Osteoblast (primary cell): ENCODE measurements at regions not wholly inside any gene's neighbourhood (a gene's known extent, or its start where the extent isn't known, plus 50 kb on each side); places are given as distances from the start of the nearest gene placed in this dataset.

Source experiments
- DNase-seq: peaks from one replicate; pipeline ENCODE4 v3.0.0; 2011; ENCODE audit warnings: low spot score, mixed read lengths; ENCODE audit not compliant: insufficient read length; ENCODE audit errors: missing footprints
- H2AFZ ChIP-seq: 2 replicates; pipeline ENCODE4 v1.6.0; 2011; ENCODE audit warnings: mild to moderate bottlenecking, low read length
- H3K27ac ChIP-seq: 2 replicates; pipeline ENCODE4 v1.5.1; 2011; ENCODE audit warnings: mild to moderate bottlenecking, low read depth, low read length, moderate library complexity
- H3K27me3 ChIP-seq: 2 replicates; pipeline ENCODE4 v1.6.0; 2012; ENCODE audit warnings: mild to moderate bottlenecking, control low read depth, inconsistent platforms, low read length, moderate library complexity; ENCODE audit not compliant: insufficient read depth
- H3K36me3 ChIP-seq: 2 replicates; pipeline ENCODE4 v1.5.1; 2011; ENCODE audit warnings: mild to moderate bottlenecking, low read length, control low read depth, moderate library complexity; ENCODE audit not compliant: insufficient read depth
- H3K4me1 ChIP-seq: 2 replicates; pipeline ENCODE4 v1.5.1; 2011; ENCODE audit warnings: mild to moderate bottlenecking, low read length, control low read depth, moderate library complexity; ENCODE audit not compliant: insufficient read depth
- H3K4me2 ChIP-seq: 2 replicates; pipeline ENCODE4 v1.6.0; 2011; ENCODE audit warnings: mild to moderate bottlenecking, low read length; ENCODE audit not compliant: insufficient read depth
- H3K4me3 ChIP-seq: fragments of 200-600 bp; sonication (generic); 3 replicates; pipeline ENCODE4 v1.5.1; 2012; ENCODE audit warnings: mild to moderate bottlenecking, low read length, inconsistent platforms; ENCODE audit not compliant: insufficient read depth
- H3K79me2 ChIP-seq: 2 replicates; pipeline ENCODE4 v1.6.0; 2012; ENCODE audit warnings: mild to moderate bottlenecking, low read length, control low read depth, inconsistent platforms; ENCODE audit not compliant: insufficient read depth
- H3K9me3 ChIP-seq: 2 replicates; pipeline ENCODE4 v1.5.1; 2011; ENCODE audit warnings: low read depth, low read length, control low read depth
- H4K20me1 ChIP-seq: 2 replicates; pipeline ENCODE4 v1.6.0; 2012; ENCODE audit warnings: mild to moderate bottlenecking, low read length, control low read depth; ENCODE audit not compliant: insufficient read depth
- CTCF ChIP-seq: IDR thresholded peaks from 2 replicates; pipeline ENCODE4 v1.5.1; 2011; ENCODE audit warnings: mild to moderate bottlenecking, low read depth, low read length, moderate library complexity; ENCODE audit errors: extremely low read depth

GRCh38 chr5:174273325-174273724 is 227.8 kb downstream of the NSG2 start:
- no peak for DNase-seq
- Histone ChIP-seq H3K9me3 (peaks cover 4% of the 10 kb centered on the region), H3K27ac (no peak overlapping the region), H3K27me3 (no peaks in the 10 kb centered on the region), H3K4me2 (no peak overlapping the region), H4K20me1 (no peaks in the 10 kb centered on the region), H2AFZ (no peak overlapping the region), H3K4me3 (no peak overlapping the region), H3K79me2 (no peaks in the 10 kb centered on the region), H3K4me1 (no peaks in the 10 kb centered on the region), H3K36me3 (no peaks in the 10 kb centered on the region)
- TF ChIP-seq CTCF, result no peak

DNA sequence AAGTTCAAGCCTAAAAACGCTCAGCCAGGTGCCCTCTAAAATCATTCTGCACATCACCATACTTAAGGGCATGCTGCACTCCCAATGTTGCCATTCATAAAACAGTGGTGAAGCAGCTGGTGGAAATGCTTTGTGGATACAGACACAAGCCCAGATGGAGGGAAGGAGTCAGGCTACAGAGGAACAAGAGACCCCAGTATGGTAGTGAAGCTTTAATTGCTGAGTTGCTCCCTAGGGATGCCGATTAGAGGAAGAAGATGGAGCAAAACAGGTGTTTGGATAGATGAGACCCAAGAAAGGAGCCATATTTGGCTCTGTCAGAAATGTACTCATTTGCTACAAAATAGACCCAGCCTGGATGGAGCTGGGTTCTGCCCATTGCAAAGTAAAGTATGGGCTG is 230.5 kb downstream of the NSG2 start:
- no peak for TF ChIP-seq CTCF
- no peak overlapping the region for H3K4me3 ChIP-seq
- H3K79me2 ChIP-seq, result no peaks in the 10 kb centered on the region
- no peaks in the 10 kb centered on the region for H3K36me3 ChIP-seq
- H2AFZ ChIP-seq, result no peak overlapping the region
- H3K27me3 ChIP-seq, result no peaks in the 10 kb centered on the region
- H4K20me1 ChIP-seq, result no peaks in the 10 kb centered on the region
- H3K9me3 ChIP-seq, result peaks cover 4% of the 10 kb centered on the region
- H3K27ac ChIP-seq, result no peak overlapping the region
- H3K4me1 ChIP-seq, result no peaks in the 10 kb centered on the region
- no peak overlapping the region for H3K4me2 ChIP-seq
- no peak for DNase-seq

DNA sequence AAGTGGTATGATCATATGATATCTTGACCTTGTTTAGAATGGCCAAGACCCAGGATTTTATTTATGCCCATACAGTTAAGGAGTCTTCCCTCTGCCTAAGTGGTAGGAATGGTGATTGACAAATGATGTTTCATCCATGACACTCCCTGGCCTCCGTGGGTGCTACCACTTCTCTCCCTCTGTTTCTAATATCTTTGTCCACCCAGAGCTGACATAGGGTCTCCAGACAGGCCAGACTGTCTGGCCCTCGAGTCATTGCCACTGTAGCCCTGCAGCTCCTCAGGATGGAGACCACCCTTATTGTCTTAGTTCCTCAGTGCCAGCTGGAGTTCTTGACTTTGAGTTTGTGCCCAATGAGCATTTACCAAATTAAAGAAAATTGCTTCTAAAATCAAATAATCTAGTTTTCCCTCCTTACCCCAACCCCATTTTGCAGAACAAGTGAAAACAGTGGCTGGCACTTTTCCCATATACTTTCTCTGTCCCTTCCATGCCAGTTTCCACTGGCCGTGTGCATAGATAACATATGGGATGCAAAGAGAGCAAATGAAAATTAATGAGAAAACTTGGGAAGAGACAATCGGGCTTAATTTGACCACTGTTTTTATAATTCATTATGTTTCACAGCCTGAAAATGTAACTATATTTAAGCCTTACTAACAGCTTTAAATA is 235.7 kb downstream of the NSG2 start:
- no peaks in the 10 kb centered on the region for H4K20me1 ChIP-seq
- no peaks in the 10 kb centered on the region for H3K27me3 ChIP-seq
- no peak overlapping the region for H3K4me2 ChIP-seq
- H3K79me2 ChIP-seq, result no peaks in the 10 kb centered on the region
- no peak for DNase-seq
- H2AFZ ChIP-seq, result no peak overlapping the region
- no peak for TF ChIP-seq CTCF
- H3K4me1 ChIP-seq, result no peaks in the 10 kb centered on the region
- H3K4me3 ChIP-seq, result no peak overlapping the region
- H3K36me3 ChIP-seq, result no peaks in the 10 kb centered on the region
- no peak overlapping the region for H3K27ac ChIP-seq
- no peaks in the 10 kb centered on the region for H3K9me3 ChIP-seq

DNA sequence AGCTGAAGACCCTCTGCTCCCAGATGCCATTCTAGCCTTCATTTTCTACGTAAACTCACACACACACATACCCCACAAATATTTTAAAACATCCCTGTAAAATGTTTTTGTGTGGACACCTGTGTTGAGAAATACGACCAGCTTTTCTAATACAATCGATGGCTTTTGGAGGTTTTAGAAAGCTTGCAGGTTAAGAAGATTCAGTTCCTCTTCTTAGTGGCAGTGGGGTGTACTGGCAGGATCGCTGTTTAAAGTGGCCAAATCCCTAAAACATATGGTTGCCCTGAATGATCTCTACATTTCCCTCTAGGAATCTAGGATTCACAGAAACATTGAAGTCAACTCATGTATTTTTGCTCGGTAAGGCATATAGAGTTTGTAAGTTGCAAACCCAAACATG is 236.3 kb downstream of the NSG2 start:
- H3K4me3 ChIP-seq, result no peak overlapping the region
- no peaks in the 10 kb centered on the region for H3K9me3 ChIP-seq

More for the DNA sequence above, 236.3 kb downstream of the NSG2 start:
- Histone ChIP-seq H3K36me3 (no peaks in the 10 kb centered on the region), H3K79me2 (no peaks in the 10 kb centered on the region), H3K4me1 (no peaks in the 10 kb centered on the region), H3K27ac (no peak overlapping the region), H3K4me2 (no peak overlapping the region), H4K20me1 (no peaks in the 10 kb centered on the region), H2AFZ (no peak overlapping the region), H3K27me3 (no peaks in the 10 kb centered on the region)
- no peak for TF ChIP-seq CTCF
- DNase-seq, result no peak
